HG02852 (cell line): ENCODE measurements at regions not wholly inside any gene's neighbourhood (a gene's known extent, or its start where the extent isn't known, plus 50 kb on each side); places are given as distances from the start of the nearest gene placed in this dataset.
"Not testable (repeated sequence)": the region's sequence is repeated elsewhere in the genome, so short reads cannot be mapped to it uniquely, and the experiment has no call there.

Experiments
- ATAC-seq: cut with Tn5 transposase; IDR thresholded peaks from one replicate; pipeline ENCODE4 v1.9.1; 2021; ENCODE audit warnings: mild to moderate bottlenecking, moderate library complexity; ENCODE audit not compliant: unreplicated experiment

- ATAC-seq, result peak; percentile 56
These were observed 655.2 kb downstream of the FAM133A start for GRCh38 chrX:94329182-94329581.

GRCh38 chrX:94341730-94342129, 667.7 kb downstream of the FAM133A start:
- ATAC-seq, result not testable (repeated sequence)

- ATAC-seq, result peak; percentile 73
These were observed 687.2 kb downstream of the FAM133A start for GRCh38 chrX:94361241-94361640.

GRCh38 chrX:94365736-94366135, 691.7 kb downstream of the FAM133A start:
- no peak for ATAC-seq

- no peak for ATAC-seq
These were observed 692.6 kb downstream of the FAM133A start for GRCh38 chrX:94366616-94367015.

- no peak for ATAC-seq
These were observed 715.0 kb downstream of the FAM133A start for GRCh38 chrX:94389044-94389443.

GRCh38 chrX:94400488-94400887, 726.5 kb downstream of the FAM133A start:
- peak; percentile 94 for ATAC-seq

GRCh38 chrX:94401426-94401825, 727.4 kb downstream of the FAM133A start:
- ATAC-seq, result peak; percentile 11

- ATAC-seq, result no peak
These were observed 740.7 kb downstream of the FAM133A start for GRCh38 chrX:94414746-94415145.

- no peak for ATAC-seq
These were observed 744.1 kb downstream of the FAM133A start for GRCh38 chrX:94418065-94418464.

- no peak for ATAC-seq
These were observed 750.5 kb downstream of the FAM133A start for GRCh38 chrX:94424456-94424855.

GRCh38 chrX:94430091-94430490, 756.1 kb downstream of the FAM133A start:
- ATAC-seq, result no peak

GRCh38 chrX:94435799-94436198, 761.8 kb downstream of the FAM133A start:
- ATAC-seq, result no peak

GRCh38 chrX:94454159-94454558, 780.2 kb downstream of the FAM133A start:
- no peak for ATAC-seq

GRCh38 chrX:94454606-94455005, 780.6 kb downstream of the FAM133A start:
- ATAC-seq, result no peak

GRCh38 chrX:94455782-94456181, 781.8 kb downstream of the FAM133A start:
- no peak for ATAC-seq

GRCh38 chrX:94492541-94492940, 818.5 kb downstream of the FAM133A start:
- ATAC-seq, result no peak

- no peak for ATAC-seq
These were observed 819.4 kb downstream of the FAM133A start for GRCh38 chrX:94493405-94493804.

- ATAC-seq, result no peak
These were observed 837.6 kb downstream of the FAM133A start for GRCh38 chrX:94511564-94511963.

- ATAC-seq, result no peak
These were observed 841.0 kb downstream of the FAM133A start for GRCh38 chrX:94515009-94515408.

- ATAC-seq, result peak; percentile 72
These were observed 850.9 kb downstream of the FAM133A start for GRCh38 chrX:94524867-94525266.

- no peak for ATAC-seq
These were observed 871.7 kb downstream of the FAM133A start for GRCh38 chrX:94545722-94546121.

- no peak for ATAC-seq
These were observed 877.8 kb downstream of the FAM133A start for GRCh38 chrX:94551831-94552230.

GRCh38 chrX:94560930-94561329, 886.9 kb downstream of the FAM133A start:
- no peak for ATAC-seq
